ENCODE measurements at regions not wholly inside any gene's neighbourhood (a gene's known extent, or its start where the extent isn't known, plus 50 kb on each side); places are given as distances from the start of the nearest gene placed in this dataset.
A peak's percentile ranks its signal among the peaks of the same experiment; 100 is the strongest.

- H3K27ac Mint-ChIP-seq = peak overlapping the region; percentile 78
- H3K36me3 Mint-ChIP-seq = no peaks in the 10 kb centered on the region
- H3K9me3 Mint-ChIP-seq = peaks cover 5% of the 10 kb centered on the region
- peaks cover 24% of the 10 kb centered on the region for H3K4me1 Mint-ChIP-seq
- no peak for TF ChIP-seq CTCF (IDR thresholded peaks at IDR 0.05; ENCODE audit: unreplicated experiment)
- H3K27me3 Mint-ChIP-seq (ENCODE audit: low read depth) = no peaks in the 10 kb centered on the region
- DNase-seq (ENCODE audit: low spot score in 2 of 2, unreplicated experiment in 2 of 2) = no peak
- H3K4me3 Mint-ChIP-seq = no peak overlapping the region
Observed at GRCh38 chr10:125514206-125515162, 168.5 kb downstream of the TEX36 start.

GRCh38 chr10:125513429-125514182 lies 169.4 kb downstream of the TEX36 start:
- Mint-ChIP-seq H3K4me1 (peaks cover 24% of the 10 kb centered on the region), H3K27ac (peak overlapping the region; percentile 78), H3K27me3 (ENCODE audit: low read depth) (no peaks in the 10 kb centered on the region), H3K36me3 (no peaks in the 10 kb centered on the region), H3K4me3 (no peak overlapping the region), H3K9me3 (peaks cover 5% of the 10 kb centered on the region)
- TF ChIP-seq CTCF (IDR thresholded peaks at IDR 0.05; ENCODE audit: unreplicated experiment) = no peak
- no peak for DNase-seq (ENCODE audit: low spot score in 2 of 2, unreplicated experiment in 2 of 2)

- no peak for DNase-seq (ENCODE audit: low spot score in 2 of 2, unreplicated experiment in 2 of 2)
- H3K27me3 Mint-ChIP-seq (ENCODE audit: low read depth) = peaks cover 3% of the 10 kb centered on the region
- no peak for TF ChIP-seq CTCF (IDR thresholded peaks at IDR 0.05; ENCODE audit: unreplicated experiment)
- peaks cover 24% of the 10 kb centered on the region for H3K4me1 Mint-ChIP-seq
- no peak overlapping the region for H3K4me3 Mint-ChIP-seq
- H3K9me3 Mint-ChIP-seq = peaks cover 5% of the 10 kb centered on the region
- H3K27ac Mint-ChIP-seq = no peak overlapping the region
- H3K36me3 Mint-ChIP-seq = no peaks in the 10 kb centered on the region
Observed at GRCh38 chr10:125510998-125511397, 172.0 kb downstream of the TEX36 start.

DNA sequence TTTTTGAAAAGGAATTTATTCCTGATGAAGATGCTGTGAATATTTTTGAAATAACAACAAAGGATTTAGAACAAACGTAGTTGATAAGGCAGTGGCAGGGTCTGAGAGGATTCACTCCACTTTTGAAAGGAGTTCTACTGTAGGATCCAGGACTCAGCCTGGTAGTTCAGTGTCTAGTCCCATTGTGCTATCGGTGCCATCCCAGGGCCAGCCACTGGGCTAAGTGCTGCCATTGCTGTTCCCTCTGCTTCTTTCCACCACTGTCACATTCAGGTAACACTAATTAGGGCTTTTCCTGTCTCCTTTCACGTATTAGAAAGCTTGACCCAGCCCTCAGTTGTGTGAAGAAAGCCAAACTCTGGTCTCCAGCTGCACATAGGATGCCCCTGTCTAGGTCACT lies 177.3 kb downstream of the TEX36 start:
- no peak for DNase-seq (ENCODE audit: low spot score in 2 of 2, unreplicated experiment in 2 of 2)
- no peak overlapping the region for H3K27ac Mint-ChIP-seq
- H3K4me3 Mint-ChIP-seq = no peak overlapping the region
- no peak for TF ChIP-seq CTCF (IDR thresholded peaks at IDR 0.05; ENCODE audit: unreplicated experiment)
- H3K9me3 Mint-ChIP-seq = peaks cover 18% of the 10 kb centered on the region
- H3K27me3 Mint-ChIP-seq (ENCODE audit: low read depth) = peaks cover 6% of the 10 kb centered on the region
- no peaks in the 10 kb centered on the region for H3K4me1 Mint-ChIP-seq
- no peaks in the 10 kb centered on the region for H3K36me3 Mint-ChIP-seq

- no peak overlapping the region for H3K4me3 Mint-ChIP-seq
- H3K9me3 Mint-ChIP-seq = peaks cover 13% of the 10 kb centered on the region
- H3K4me1 Mint-ChIP-seq = no peaks in the 10 kb centered on the region
- H3K27me3 Mint-ChIP-seq (ENCODE audit: low read depth) = peaks cover 22% of the 10 kb centered on the region
- TF ChIP-seq CTCF (IDR thresholded peaks at IDR 0.05; ENCODE audit: unreplicated experiment) = no peak
- H3K27ac Mint-ChIP-seq = no peak overlapping the region
- no peaks in the 10 kb centered on the region for H3K36me3 Mint-ChIP-seq
- DNase-seq (ENCODE audit: low spot score in 2 of 2, unreplicated experiment in 2 of 2) = no peak
Observed at GRCh38 chr10:125502276-125502675, 180.7 kb downstream of the TEX36 start.

Measured in mesothelial cell of epicardium (in vitro differentiated cells).